CD4-positive, CD25-positive, alpha-beta regulatory T cell (primary cell): ENCODE measurements at regions not wholly inside any gene's neighbourhood (a gene's known extent, or its start where the extent isn't known, plus 50 kb on each side); places are given as distances from the start of the nearest gene placed in this dataset.

Experiments used
- ATAC-seq, 2 donors: fragments of 150-1000 bp; cut with Tn5 transposase; one replicate each; pipeline ENCODE4 v1.10.0; 2021; ENCODE audit warnings: low read depth in 2 of 2, moderate number of reproducible peaks in 2 of 2, moderate library complexity in 1 of 2
- DNase-seq, 3 donors: peaks; one replicate each; pipeline versions ENCODE4 v3.0.0 to v3.0.0-alpha.2; 2012 to 2022; ENCODE audit warnings: mixed read lengths in 1 of 3
- H3K27ac ChIP-seq: one replicate; pipeline ENCODE4 v1.7.0; 2013; ENCODE audit warnings: mild to moderate bottlenecking, low read length; ENCODE audit not compliant: insufficient read depth, poor library complexity, severe bottlenecking
- H3K27me3 ChIP-seq: one replicate; pipeline ENCODE4 v1.7.0; 2013; ENCODE audit warnings: low read length; ENCODE audit not compliant: control insufficient read depth, insufficient read depth
- H3K36me3 ChIP-seq: one replicate; pipeline ENCODE4 v1.7.0; 2013; ENCODE audit warnings: mild to moderate bottlenecking, low read length, moderate library complexity; ENCODE audit not compliant: control insufficient read depth, insufficient read depth
- H3K4me1 ChIP-seq: 2 replicates; pipeline ENCODE4 v1.7.0; 2013; ENCODE audit warnings: mild to moderate bottlenecking, low read length; ENCODE audit not compliant: insufficient read depth, control insufficient read depth, poor library complexity, severe bottlenecking
- H3K4me3 ChIP-seq: one replicate; pipeline ENCODE4 v1.7.0; 2013; ENCODE audit warnings: low read depth, mild to moderate bottlenecking, low read length, moderate library complexity
- H3K9me3 ChIP-seq, 2 experiments: 1 replicate in 1 of 2; 2 replicates in 1 of 2; pipeline ENCODE4 v1.7.0; 2013; ENCODE audit warnings: low read length in 2 of 2, mild to moderate bottlenecking in 1 of 2, moderate library complexity in 1 of 2; ENCODE audit not compliant: control insufficient read depth in 2 of 2
- H3K27ac Mint-ChIP-seq, 3 donors: one replicate each; pipeline ENCODE4 v1.8.0; 2020 to 2022; ENCODE audit warnings: mild to moderate bottlenecking in 3 of 3, mixed read lengths in 3 of 3, moderate library complexity in 2 of 3
- H3K27me3 Mint-ChIP-seq: one replicate; pipeline ENCODE4 v1.8.0; 2022; ENCODE audit warnings: mild to moderate bottlenecking, mixed read lengths
- H3K36me3 Mint-ChIP-seq: one replicate; pipeline ENCODE4 v1.8.0; 2020; ENCODE audit warnings: mixed read lengths
- H3K4me1 Mint-ChIP-seq, 4 donors: one replicate each; pipeline ENCODE4 v1.8.0; 2020 to 2022; ENCODE audit warnings: mixed read lengths in 4 of 4, mild to moderate bottlenecking in 1 of 4
- H3K4me3 Mint-ChIP-seq, 4 donors: one replicate each; pipeline ENCODE4 v1.8.0; 2020 to 2022; ENCODE audit warnings: mild to moderate bottlenecking in 4 of 4, mixed read lengths in 4 of 4, moderate library complexity in 3 of 4
- H3K9me3 Mint-ChIP-seq, 7 donors: one replicate each; pipeline ENCODE4 v1.8.0; 2020 to 2022; ENCODE audit warnings: mixed read lengths in 7 of 7, mild to moderate bottlenecking in 3 of 7, moderate library complexity in 2 of 7

DNA sequence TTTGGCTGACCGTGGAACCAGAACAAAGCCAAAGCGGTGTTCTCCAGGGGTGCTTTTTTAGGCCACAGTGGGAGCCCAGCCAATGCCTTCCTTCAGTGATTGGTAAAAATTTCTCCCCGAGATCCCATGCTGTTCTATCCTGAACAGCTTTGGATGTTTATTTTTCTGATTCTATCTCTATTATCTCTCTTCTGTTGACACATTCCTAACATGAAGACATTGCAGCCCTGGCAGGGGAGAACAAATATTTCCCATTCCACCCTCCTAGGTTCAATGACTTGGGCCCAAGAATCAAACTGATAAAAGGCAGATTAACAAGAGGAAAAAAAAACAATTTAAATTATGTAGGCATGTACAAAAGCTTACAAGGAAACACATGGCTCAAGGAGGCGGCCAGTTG, 162.7 kb downstream of the PFKFB3 start:
- Mint-ChIP-seq H3K4me1 (peaks cover 0 to 2% (median 0%) of the 10 kb centered on the region in 4 donors), H3K4me3 (no peak overlapping the region), H3K27ac (peak overlapping the region in 1 of 3 donors; percentile 82), H3K36me3 (peaks cover 5% of the 10 kb centered on the region), H3K9me3 (peaks cover 1 to 10% (median 4%) of the 10 kb centered on the region in 7 donors), H3K27me3 (no peaks in the 10 kb centered on the region)
- no peaks in the 10 kb centered on the region for H3K27me3 ChIP-seq
- no peak for DNase-seq
- ATAC-seq = no peak
- no peak overlapping the region for H3K27ac ChIP-seq
- H3K9me3 ChIP-seq = peaks cover 0 to 4% of the 10 kb centered on the region in 2 experiments
- no peaks in the 10 kb centered on the region for H3K4me1 ChIP-seq
- H3K36me3 ChIP-seq = no peaks in the 10 kb centered on the region
- no peak overlapping the region for H3K4me3 ChIP-seq
